EL (cell line): ENCODE measurements at regions not wholly inside any gene's neighbourhood (a gene's known extent, or its start where the extent isn't known, plus 50 kb on each side); places are given as distances from the start of the nearest gene placed in this dataset.
A peak's percentile ranks its signal among the peaks of the same experiment; 100 is the strongest.
"Not testable (repeated sequence)": the region's sequence is repeated elsewhere in the genome, so short reads cannot be mapped to it uniquely, and the experiment has no call there.

Experiments
- DNase-seq: peaks from one replicate; pipeline ENCODE4 v3.0.0-alpha.2; 2016

- no peak for DNase-seq
Measured at GRCh38 chr7:34337163-34337562, 320.9 kb upstream of the NPSR1 start.

GRCh38 chr7:34338961-34339526 lies 319.0 kb upstream of the NPSR1 start:
- DNase-seq, result peak; percentile 59

- peak; percentile 9 for DNase-seq
Measured at GRCh38 chr7:34341326-34341725, 316.7 kb upstream of the NPSR1 start.

GRCh38 chr7:34342387-34342786 lies 315.6 kb upstream of the NPSR1 start:
- no peak for DNase-seq

GRCh38 chr7:34343667-34344066 lies 314.4 kb upstream of the NPSR1 start:
- no peak for DNase-seq

GRCh38 chr7:34354011-34354410 lies 304.0 kb upstream of the NPSR1 start:
- DNase-seq, result no peak

- peak; percentile 53 for DNase-seq
Measured at GRCh38 chr7:34354899-34355298, 303.1 kb upstream of the NPSR1 start.

GRCh38 chr7:34357068-34357467 lies 300.9 kb upstream of the NPSR1 start:
- no peak for DNase-seq

- DNase-seq, result no peak
Measured at GRCh38 chr7:34357946-34358345, 300.1 kb upstream of the NPSR1 start.

GRCh38 chr7:34358578-34358977 lies 299.4 kb upstream of the NPSR1 start:
- not testable (repeated sequence) for DNase-seq

- no peak for DNase-seq
Measured at GRCh38 chr7:34361663-34362250, 296.3 kb upstream of the NPSR1 start.

GRCh38 chr7:34362621-34363020 lies 295.4 kb upstream of the NPSR1 start:
- DNase-seq, result no peak

- DNase-seq, result no peak
Measured at GRCh38 chr7:34364130-34364529, 293.9 kb upstream of the NPSR1 start.

- no peak for DNase-seq
Measured at GRCh38 chr7:34365011-34365410, 293.0 kb upstream of the NPSR1 start.

- DNase-seq, result no peak
Measured at GRCh38 chr7:34365611-34366010, 292.4 kb upstream of the NPSR1 start.

- no peak for DNase-seq
Measured at GRCh38 chr7:34371922-34372321, 286.1 kb upstream of the NPSR1 start.

GRCh38 chr7:34373940-34374339 lies 284.1 kb upstream of the NPSR1 start:
- peak; percentile 6 for DNase-seq

- no peak for DNase-seq
Measured at GRCh38 chr7:34382166-34382893, 275.7 kb upstream of the NPSR1 start.

- DNase-seq, result peak; percentile 9
Measured at GRCh38 chr7:34385384-34385783, 272.6 kb upstream of the NPSR1 start.

- DNase-seq, result no peak
Measured at GRCh38 chr7:34389332-34390078, 268.5 kb upstream of the NPSR1 start.

GRCh38 chr7:34390103-34390502 lies 267.9 kb upstream of the NPSR1 start:
- DNase-seq, result no peak

GRCh38 chr7:34392972-34393371 lies 265.0 kb upstream of the NPSR1 start:
- DNase-seq, result no peak

GRCh38 chr7:34396437-34397064 lies 261.5 kb upstream of the NPSR1 start:
- DNase-seq, result no peak
